Lower leg skin (tissue), 3 donors: ENCODE measurements at regions not wholly inside any gene's neighbourhood (a gene's known extent, or its start where the extent isn't known, plus 50 kb on each side); places are given as distances from the start of the nearest gene placed in this dataset.

Experiments used
- POLR2A ChIP-seq, 2 donors: fragments of 450-650 bp; IDR thresholded peaks; one replicate each; pipeline ENCODE4 v1.6.1; 2016 to 2017; ENCODE audit warnings: antibody characterized with exemption in 2 of 2, mild to moderate bottlenecking in 1 of 2, moderate library complexity in 1 of 2
- TF ChIP-seq, protein P1 (sequence below), 3 donors: fragments of 450-650 bp; IDR thresholded peaks; one replicate each; pipeline ENCODE4 v1.5.1; 2016; ENCODE audit warnings: antibody characterized with exemption in 3 of 3, mild to moderate bottlenecking in 3 of 3, moderate library complexity in 2 of 3

DNA sequence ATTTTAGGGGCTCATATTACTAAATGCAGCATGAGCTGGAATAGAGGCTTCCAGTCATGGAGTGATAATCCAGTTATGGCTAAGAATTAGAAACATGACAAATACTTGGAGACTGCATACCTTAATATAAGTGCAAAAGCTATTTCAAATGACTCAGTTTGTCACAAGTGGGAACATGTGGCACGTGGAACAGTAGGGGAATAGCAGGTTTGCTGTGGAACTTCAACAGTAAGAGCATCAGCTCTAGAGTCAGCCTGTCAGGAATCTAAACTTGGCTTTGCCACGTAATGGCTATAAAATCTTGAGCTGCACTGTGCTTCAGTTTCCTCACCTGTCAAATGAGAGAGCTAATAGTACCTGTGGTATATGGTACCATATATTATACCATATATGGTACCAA lies 62.1 kb downstream of the HTR1B start:
- TF ChIP-seq, protein P1, sequence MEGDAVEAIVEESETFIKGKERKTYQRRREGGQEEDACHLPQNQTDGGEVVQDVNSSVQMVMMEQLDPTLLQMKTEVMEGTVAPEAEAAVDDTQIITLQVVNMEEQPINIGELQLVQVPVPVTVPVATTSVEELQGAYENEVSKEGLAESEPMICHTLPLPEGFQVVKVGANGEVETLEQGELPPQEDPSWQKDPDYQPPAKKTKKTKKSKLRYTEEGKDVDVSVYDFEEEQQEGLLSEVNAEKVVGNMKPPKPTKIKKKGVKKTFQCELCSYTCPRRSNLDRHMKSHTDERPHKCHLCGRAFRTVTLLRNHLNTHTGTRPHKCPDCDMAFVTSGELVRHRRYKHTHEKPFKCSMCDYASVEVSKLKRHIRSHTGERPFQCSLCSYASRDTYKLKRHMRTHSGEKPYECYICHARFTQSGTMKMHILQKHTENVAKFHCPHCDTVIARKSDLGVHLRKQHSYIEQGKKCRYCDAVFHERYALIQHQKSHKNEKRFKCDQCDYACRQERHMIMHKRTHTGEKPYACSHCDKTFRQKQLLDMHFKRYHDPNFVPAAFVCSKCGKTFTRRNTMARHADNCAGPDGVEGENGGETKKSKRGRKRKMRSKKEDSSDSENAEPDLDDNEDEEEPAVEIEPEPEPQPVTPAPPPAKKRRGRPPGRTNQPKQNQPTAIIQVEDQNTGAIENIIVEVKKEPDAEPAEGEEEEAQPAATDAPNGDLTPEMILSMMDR (IDR thresholded peaks at IDR 0.05) = no peak
- no peak for TF ChIP-seq POLR2A (IDR thresholded peaks at IDR 0.05)
